ENCODE measurements at regions not wholly inside any gene's neighbourhood (a gene's known extent, or its start where the extent isn't known, plus 50 kb on each side); places are given as distances from the start of the nearest gene placed in this dataset.

DNA sequence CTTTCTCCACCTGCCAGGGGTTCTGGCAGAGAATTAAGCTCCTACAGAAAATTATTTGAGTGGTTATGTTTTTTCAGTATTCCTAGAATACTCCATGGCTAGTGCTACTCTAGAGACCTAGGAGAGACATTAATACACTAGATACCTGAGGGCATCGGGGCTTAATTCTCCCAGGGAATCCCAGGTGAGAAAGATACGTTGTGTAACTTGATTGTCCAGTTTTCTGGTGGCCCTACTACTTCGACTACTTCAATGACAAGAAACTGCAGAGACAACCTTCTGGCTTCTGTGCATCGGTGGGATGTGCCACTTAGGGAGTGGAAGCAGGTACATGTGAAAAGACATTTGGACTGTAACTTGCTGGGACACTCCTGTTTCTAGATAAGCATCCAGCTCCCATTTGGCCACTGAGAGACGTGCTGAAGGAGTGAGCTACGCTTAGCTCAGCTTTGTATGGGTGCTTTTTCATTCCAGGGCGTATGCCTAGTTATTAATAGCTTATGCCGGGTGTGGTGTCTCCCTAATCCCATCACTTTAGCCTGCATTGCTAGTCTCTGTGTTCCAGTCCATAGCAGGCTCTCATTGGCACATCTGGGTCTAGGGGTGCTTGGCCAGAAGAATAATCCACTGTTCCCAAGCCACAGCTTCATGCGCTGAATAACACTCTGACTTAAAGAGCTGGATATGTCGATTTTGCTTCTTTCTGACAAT, 300.7 kb downstream of the SIPA1L2 start:
- TF ChIP-seq, protein P1, sequence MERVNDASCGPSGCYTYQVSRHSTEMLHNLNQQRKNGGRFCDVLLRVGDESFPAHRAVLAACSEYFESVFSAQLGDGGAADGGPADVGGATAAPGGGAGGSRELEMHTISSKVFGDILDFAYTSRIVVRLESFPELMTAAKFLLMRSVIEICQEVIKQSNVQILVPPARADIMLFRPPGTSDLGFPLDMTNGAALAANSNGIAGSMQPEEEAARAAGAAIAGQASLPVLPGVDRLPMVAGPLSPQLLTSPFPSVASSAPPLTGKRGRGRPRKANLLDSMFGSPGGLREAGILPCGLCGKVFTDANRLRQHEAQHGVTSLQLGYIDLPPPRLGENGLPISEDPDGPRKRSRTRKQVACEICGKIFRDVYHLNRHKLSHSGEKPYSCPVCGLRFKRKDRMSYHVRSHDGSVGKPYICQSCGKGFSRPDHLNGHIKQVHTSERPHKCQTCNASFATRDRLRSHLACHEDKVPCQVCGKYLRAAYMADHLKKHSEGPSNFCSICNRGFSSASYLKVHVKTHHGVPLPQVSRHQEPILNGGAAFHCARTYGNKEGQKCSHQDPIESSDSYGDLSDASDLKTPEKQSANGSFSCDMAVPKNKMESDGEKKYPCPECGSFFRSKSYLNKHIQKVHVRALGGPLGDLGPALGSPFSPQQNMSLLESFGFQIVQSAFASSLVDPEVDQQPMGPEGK (CRISPR knock-in tag; IDR thresholded peaks at IDR 0.05; ENCODE audit: borderline replicate concordance), result no peak
- TF ChIP-seq, protein P2, sequence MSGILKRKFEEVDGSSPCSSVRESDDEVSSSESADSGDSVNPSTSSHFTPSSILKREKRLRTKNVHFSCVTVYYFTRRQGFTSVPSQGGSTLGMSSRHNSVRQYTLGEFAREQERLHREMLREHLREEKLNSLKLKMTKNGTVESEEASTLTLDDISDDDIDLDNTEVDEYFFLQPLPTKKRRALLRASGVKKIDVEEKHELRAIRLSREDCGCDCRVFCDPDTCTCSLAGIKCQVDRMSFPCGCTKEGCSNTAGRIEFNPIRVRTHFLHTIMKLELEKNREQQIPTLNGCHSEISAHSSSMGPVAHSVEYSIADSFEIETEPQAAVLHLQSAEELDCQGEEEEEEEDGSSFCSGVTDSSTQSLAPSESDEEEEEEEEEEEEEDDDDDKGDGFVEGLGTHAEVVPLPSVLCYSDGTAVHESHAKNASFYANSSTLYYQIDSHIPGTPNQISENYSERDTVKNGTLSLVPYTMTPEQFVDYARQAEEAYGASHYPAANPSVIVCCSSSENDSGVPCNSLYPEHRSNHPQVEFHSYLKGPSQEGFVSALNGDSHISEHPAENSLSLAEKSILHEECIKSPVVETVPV (CRISPR knock-in tag; IDR thresholded peaks at IDR 0.05), result no peak
- TF ChIP-seq ESRRG (CRISPR knock-in tag; IDR thresholded peaks at IDR 0.05), result no peak
